ENCODE measurements at regions not wholly inside any gene's neighbourhood (a gene's known extent, or its start where the extent isn't known, plus 50 kb on each side); places are given as distances from the start of the nearest gene placed in this dataset.

GRCh38 chr9:96183751-96184150 is 118.2 kb downstream of the HSD17B3 start:
- DNase-seq (ENCODE audit: low read depth in 1 of 2, low spot score in 1 of 2): no peak

DNA sequence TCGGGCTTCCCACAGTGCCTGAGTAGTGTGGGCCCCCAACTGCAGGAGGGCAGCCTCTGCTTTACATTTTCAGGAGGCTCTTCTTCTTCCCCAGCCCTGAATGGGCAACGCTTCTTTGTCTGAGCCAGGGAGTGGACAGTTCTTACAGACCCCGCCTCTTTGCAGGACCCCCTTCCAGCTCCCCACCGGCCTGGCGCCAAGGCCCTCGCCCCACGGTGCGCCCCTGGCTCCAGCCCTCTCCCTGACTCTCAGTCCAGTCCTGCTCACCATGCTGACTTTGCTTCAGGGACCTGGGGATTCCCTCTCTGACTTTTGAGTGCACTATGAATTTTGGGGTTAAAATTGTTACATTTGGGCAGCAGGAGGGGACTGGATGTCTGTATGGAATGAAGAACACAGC is 123.8 kb downstream of the HSD17B3 start:
- DNase-seq (ENCODE audit: low read depth in 1 of 2, low spot score in 1 of 2): no peak

DNA sequence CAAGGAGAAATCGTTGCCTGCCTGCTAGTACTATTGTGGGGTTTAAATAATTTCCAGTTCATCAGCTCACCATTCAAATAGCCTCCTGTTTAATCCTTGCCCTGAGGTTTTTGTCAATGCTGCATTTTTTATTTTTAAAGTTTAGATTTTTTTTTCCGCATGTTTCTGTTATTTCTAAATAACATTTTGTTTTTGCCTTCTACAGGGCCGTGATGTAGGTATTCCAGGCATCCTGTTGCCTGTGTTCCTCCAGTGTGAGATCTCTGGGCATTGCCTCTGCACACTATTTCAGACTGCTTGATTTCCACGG is 124.3 kb downstream of the HSD17B3 start:
- no peak for DNase-seq (ENCODE audit: low read depth in 1 of 2, low spot score in 1 of 2)

DNA sequence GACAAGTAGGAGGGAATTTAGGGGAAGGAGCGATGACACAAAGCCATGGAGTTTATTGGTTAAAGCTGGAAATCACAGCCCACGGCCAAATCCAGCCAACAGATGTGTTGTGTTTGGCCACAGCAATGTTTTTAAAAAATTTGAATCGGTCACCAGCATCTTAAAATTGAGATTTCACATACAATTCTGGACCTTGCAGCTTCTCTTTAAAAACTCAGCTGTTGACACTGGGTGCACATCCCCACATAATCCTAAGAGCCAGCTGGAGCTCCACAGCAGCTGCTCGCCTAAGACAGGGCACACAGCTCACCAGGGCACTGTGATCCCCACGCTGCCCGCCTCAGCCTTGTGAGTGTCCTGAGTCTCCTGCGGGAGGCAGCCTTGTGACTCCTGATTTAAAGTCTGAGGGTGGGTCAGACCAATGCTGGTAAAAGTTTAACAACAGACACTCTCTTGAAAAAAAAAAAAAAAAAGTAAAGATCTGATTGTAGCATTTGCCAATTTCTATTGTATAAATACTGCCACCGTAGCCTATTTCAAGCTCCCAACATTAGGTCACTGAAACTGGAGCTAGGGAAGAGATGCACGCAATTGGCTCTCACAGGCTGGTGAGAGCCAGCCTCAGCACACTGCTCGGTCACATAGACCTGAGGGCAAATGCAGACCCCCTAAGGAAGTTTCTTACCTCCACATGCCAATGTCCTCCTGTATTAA is 124.8 kb downstream of the HSD17B3 start:
- no peak for DNase-seq (ENCODE audit: low read depth in 1 of 2, low spot score in 1 of 2)

DNA sequence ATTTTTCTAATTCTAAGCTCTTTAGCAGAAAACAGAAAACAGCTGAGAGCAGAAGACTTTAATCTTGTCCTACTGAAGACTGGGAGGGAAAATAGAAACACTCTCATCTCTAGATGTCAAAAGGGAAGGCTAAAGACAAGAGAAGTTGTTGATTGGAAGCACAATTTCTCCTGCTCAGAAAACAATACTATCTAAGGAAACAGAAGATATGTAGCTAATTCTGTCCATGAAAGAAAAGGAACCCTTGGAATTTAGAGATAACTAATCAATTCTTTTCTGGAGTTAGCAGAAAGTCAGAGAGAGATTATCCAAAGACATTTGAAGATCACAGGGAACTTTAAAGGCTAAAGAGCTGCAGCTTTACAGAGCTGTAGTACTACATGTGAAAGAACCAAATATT is 126.2 kb downstream of the HSD17B3 start:
- DNase-seq (ENCODE audit: low read depth in 1 of 2, low spot score in 1 of 2): no peak

DNA sequence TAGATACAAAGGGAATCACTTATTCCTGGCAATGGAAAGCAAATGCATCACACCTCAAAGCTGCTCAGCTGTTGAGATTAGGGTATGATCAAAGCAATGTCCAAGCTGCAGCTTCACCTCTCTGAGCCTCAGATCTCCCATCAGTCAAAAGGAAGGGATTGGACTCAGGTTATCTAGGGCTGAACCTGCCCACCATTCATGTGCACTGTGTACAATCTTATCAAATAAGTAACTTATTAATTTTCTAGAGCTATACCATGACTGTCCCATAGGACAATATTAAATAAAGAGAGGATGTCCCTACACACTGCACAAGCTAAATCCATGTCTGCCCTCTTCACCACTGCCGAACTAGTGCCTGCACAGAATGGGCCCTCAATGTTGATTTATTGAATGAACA is 127.0 kb downstream of the HSD17B3 start:
- DNase-seq (ENCODE audit: low read depth in 1 of 2, low spot score in 1 of 2): no peak

DNA sequence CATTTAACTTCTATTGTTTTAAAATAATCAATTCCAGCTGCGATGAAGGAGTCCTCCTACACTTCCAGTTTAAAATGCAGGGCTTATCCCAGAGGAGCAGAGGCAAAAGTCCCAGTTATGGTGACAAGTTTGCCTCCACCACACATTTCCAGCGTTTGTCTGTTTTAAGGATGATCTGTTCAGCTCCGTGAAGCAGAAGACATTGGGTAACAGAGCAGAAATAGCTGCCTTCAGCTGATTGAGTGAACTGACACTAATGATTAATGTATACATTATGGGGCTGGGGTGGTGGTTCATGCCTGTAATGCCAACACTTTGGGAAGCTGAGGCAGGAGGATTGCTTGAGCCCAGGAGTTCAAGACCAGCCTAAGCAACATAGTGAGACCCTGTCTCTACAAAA is 127.6 kb downstream of the HSD17B3 start:
- no peak for DNase-seq (ENCODE audit: low read depth in 1 of 2, low spot score in 1 of 2)

GRCh38 chr9:96173640-96174039 is 128.3 kb downstream of the HSD17B3 start:
- DNase-seq (ENCODE audit: low read depth in 1 of 2, low spot score in 1 of 2): no peak

DNA sequence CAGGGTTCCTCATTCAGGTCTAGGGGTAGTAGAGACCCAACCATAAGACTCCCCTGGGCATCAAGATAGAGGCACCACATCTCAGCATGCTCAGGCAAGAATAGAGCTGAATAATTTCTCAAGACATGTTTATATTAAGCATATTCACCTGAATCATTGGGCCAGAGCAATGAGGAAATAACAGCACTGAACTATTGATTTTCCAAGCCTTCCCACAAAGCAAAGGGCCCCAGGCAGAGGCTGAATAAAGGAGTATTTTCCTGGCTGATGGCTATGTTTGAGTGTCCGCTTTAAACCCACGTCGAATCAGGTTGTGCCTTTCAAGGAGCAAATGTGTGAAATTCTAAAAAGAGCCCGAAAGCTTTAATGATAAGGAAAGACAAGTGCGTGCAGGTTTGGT is 129.2 kb downstream of the HSD17B3 start:
- DNase-seq (ENCODE audit: low read depth in 1 of 2, low spot score in 1 of 2): no peak

DNA sequence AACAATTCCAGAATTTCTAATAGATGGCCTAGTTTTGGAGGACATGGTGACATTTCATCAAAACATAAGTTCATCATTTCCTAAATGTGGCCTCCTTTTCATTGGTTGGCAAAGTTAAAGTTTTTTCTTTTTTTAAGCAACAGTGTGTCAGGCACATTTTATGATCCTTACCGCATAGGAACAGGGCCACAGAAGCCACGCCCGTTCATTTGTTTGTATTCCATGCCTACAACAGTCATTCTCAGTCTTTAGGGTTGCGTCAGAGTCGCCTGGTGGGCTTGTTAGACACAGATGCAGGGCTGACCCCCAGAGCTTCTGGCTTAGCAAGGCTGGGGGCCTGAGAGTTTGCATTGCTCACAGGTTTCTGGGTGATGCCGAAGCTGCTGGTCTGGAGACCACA is 130.2 kb downstream of the HSD17B3 start:
- DNase-seq (ENCODE audit: low read depth in 1 of 2, low spot score in 1 of 2): no peak

DNA sequence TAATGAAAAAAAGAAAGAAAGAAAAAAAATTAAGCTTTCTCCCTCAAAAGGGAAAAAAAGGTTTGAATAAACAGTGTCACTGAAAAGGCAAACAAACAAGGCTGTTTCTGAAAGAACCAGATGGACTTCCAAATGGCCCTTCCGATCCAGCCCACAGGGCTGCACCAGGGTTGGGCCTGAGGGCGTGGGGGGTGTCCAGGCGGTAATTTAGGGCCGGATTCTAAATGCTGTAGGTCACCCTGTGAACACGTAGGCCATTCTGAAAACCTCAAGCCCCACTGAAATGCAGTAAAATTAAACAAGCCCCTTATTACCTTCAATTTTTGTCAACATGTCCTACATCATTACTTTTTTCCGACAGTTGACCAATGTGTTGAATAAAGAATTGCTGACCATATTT is 132.1 kb downstream of the HSD17B3 start:
- no peak for DNase-seq (ENCODE audit: low read depth in 1 of 2, low spot score in 1 of 2)

DNA sequence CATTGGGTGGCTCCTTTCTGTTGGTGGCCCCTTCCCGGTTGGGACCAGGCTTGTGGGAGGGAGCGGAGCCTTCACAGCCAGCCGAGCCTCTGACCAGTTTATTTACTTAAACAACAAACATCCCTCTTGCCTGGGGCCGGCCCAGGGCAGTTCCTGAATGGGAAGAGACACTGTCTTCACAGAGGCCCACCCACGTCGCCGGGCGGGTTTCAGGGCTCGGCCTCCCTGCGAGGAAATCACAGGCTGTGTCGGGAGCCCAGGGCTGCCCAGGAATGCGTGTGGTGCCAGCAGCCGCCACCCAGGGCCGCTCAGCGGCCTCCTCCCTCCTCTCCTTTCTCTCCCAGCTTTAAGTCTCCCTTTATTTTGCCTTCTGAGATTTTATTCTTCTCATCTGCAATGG is 132.5 kb downstream of the HSD17B3 start:
- DNase-seq (ENCODE audit: low read depth in 1 of 2, low spot score in 1 of 2): no peak

DNA sequence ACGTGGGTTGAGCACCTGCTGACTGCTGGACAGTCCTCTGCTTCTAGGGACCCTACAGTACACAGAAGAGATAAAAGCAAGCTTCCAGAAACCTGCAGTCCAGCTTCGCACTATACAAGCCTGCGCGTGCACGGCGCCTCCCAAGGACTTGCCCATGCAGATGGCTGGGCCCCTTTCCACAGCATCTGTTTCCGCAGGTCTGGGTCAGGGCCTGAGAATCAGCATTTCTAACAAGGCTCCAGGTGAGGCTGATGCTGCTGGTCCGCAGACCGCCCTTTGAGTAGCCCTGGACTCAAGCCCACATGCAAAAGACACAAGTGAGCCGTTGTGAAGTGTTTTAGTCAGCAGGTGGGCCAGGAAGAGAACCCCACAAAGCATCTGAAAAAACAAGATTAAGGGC is 133.1 kb downstream of the HSD17B3 start:
- no peak for DNase-seq (ENCODE audit: low read depth in 1 of 2, low spot score in 1 of 2)

GRCh38 chr9:96167011-96167410 is 135.0 kb downstream of the HSD17B3 start:
- no peak for DNase-seq (ENCODE audit: low read depth in 1 of 2, low spot score in 1 of 2)

DNA sequence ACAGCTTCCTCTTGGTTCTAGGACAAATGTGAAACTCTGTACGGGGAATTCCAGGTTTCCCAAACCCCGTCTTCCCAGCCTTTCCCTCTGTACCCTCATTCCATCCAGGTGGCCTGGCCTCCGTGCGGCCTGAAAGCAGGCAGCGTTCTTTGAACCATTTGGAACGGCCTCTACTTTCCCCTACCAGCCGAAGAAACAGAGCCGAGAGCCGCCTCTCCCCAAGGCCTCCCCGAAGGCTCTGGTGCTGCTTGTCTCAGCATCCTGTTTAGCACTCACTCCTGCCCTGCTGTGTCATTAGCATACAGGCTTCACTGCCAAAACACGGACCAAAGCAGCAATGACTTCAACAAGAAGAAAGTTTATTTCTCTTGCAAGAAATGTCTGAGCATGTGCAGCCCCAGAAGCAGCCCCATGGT is 137.7 kb downstream of the HSD17B3 start:
- DNase-seq (ENCODE audit: low read depth in 1 of 2, low spot score in 1 of 2): no peak

GRCh38 chr9:96163712-96164111 is 138.3 kb downstream of the HSD17B3 start:
- no peak for DNase-seq (ENCODE audit: low read depth in 1 of 2, low spot score in 1 of 2)

DNA sequence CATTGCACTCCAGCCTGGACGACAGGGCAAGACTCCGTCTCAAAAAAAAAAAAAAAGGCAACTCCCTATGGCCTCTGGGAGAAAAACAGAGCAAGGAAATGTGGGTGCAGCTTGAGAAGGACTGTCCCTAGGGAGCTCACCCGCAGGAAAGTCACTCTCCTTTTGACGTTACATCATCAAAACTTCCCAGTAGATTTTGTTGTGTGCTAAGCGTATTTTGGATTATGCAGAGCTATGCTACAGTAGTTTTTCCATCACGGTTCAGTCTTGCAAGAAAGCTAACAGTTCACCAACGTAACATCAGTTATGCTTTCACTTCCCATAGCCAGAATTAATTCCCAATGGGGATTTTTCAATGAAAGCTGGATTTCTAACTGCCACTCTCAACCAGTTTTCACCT is 138.8 kb downstream of the HSD17B3 start:
- DNase-seq (ENCODE audit: low read depth in 1 of 2, low spot score in 1 of 2): no peak

GRCh38 chr9:96161819-96162218 is 140.2 kb downstream of the HSD17B3 start:
- DNase-seq (ENCODE audit: low read depth in 1 of 2, low spot score in 1 of 2): no peak

- no peak for DNase-seq (ENCODE audit: low read depth in 1 of 2, low spot score in 1 of 2)
These were observed 141.1 kb downstream of the HSD17B3 start for GRCh38 chr9:96160866-96161265.

DNA sequence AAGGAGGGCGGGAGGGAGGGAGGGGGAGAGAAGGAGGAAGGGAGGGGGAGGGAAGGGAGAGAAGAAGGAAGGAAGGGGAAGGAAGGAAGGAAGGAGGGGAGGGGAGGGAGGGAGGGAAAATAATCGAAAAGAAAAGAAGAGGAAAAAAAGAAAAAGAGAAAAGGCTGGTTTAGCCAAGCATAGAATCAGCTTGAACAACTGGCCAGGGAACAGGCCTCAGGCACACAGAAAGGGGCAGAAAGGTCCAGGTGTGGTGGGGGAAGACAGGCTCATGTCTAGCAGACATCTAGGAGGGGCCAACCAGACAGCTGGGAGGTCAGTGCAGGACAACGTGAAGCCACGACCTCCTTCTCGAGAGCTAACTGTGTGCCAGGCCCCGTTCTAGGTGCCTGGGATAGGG is 141.8 kb downstream of the HSD17B3 start:
- DNase-seq (ENCODE audit: low read depth in 1 of 2, low spot score in 1 of 2): no peak

DNA sequence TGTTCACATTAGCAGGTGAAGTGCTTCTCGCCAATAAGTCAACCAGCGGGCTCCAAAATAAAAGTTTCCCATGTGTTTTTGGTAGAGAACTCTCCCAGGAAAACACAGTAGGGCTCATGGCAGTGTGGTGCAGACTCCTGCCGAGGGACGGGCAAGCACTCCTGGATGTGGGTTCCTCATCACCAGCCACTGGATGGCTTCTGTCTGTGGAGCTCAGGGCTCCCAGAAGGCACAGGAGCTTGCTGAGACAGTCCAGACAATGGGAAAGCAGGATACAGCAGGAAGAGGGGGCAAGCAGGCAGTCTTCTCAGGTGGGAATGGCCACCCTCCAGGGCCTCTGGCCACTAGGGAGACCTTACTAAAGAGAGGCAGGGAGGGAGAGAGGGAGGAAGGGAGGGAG is 142.4 kb downstream of the HSD17B3 start:
- DNase-seq (ENCODE audit: low read depth in 1 of 2, low spot score in 1 of 2): no peak

GRCh38 chr9:96158909-96159575 is 142.9 kb downstream of the HSD17B3 start:
- DNase-seq (ENCODE audit: low read depth in 1 of 2, low spot score in 1 of 2): no peak

- no peak for DNase-seq (ENCODE audit: low read depth in 1 of 2, low spot score in 1 of 2)
These were observed 143.8 kb downstream of the HSD17B3 start for GRCh38 chr9:96158147-96158546.
